ENCODE measurements at regions not wholly inside any gene's neighbourhood (a gene's known extent, or its start where the extent isn't known, plus 50 kb on each side); places are given as distances from the start of the nearest gene placed in this dataset.

DNA sequence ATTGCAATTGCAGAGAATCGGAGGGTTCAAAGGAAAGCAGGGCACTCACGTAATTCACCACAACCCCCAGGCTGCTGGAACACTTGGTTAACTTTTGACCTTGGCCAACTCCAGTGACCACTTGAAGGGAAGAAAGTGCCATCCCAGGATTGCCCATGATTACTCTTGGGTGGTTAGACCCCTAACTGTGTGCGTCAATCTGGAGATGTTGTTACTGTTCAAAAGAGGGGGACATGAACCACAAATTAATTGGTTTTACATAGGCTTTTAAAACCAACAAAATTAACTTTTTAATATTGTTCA is 50.1 kb upstream of the NCOA3 start:
- TF ChIP-seq EP300 (IDR thresholded peaks at IDR 0.05; ENCODE audit: borderline replicate concordance): no peak
- no peak for TF ChIP-seq TCF12 (IDR thresholded peaks at IDR 0.05; ENCODE audit: low read depth)
- no peak for TF ChIP-seq RAD21 (IDR thresholded peaks at IDR 0.05; ENCODE audit: low read depth)
- TF ChIP-seq TEAD4 (IDR thresholded peaks at IDR 0.05): no peak
- TF ChIP-seq, protein P1, sequence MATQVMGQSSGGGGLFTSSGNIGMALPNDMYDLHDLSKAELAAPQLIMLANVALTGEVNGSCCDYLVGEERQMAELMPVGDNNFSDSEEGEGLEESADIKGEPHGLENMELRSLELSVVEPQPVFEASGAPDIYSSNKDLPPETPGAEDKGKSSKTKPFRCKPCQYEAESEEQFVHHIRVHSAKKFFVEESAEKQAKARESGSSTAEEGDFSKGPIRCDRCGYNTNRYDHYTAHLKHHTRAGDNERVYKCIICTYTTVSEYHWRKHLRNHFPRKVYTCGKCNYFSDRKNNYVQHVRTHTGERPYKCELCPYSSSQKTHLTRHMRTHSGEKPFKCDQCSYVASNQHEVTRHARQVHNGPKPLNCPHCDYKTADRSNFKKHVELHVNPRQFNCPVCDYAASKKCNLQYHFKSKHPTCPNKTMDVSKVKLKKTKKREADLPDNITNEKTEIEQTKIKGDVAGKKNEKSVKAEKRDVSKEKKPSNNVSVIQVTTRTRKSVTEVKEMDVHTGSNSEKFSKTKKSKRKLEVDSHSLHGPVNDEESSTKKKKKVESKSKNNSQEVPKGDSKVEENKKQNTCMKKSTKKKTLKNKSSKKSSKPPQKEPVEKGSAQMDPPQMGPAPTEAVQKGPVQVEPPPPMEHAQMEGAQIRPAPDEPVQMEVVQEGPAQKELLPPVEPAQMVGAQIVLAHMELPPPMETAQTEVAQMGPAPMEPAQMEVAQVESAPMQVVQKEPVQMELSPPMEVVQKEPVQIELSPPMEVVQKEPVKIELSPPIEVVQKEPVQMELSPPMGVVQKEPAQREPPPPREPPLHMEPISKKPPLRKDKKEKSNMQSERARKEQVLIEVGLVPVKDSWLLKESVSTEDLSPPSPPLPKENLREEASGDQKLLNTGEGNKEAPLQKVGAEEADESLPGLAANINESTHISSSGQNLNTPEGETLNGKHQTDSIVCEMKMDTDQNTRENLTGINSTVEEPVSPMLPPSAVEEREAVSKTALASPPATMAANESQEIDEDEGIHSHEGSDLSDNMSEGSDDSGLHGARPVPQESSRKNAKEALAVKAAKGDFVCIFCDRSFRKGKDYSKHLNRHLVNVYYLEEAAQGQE (IDR thresholded peaks at IDR 0.05; ENCODE audit: low read depth): no peak
- no peak for TF ChIP-seq EGR1 (IDR thresholded peaks at IDR 0.05)
- no peak for TF ChIP-seq CREB1 (IDR thresholded peaks at IDR 0.05; ENCODE audit: low read depth)
- no peak for TF ChIP-seq FOXM1 (IDR thresholded peaks at IDR 0.05; ENCODE audit: borderline replicate concordance, low read depth)
- TF ChIP-seq, protein P2, sequence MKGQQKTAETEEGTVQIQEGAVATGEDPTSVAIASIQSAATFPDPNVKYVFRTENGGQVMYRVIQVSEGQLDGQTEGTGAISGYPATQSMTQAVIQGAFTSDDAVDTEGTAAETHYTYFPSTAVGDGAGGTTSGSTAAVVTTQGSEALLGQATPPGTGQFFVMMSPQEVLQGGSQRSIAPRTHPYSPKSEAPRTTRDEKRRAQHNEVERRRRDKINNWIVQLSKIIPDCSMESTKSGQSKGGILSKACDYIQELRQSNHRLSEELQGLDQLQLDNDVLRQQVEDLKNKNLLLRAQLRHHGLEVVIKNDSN (IDR thresholded peaks at IDR 0.05): no peak
- TF ChIP-seq TAF1 (IDR thresholded peaks at IDR 0.05; ENCODE audit: low read depth): no peak
- TF ChIP-seq NFIC (IDR thresholded peaks at IDR 0.05): no peak
